Suprapubic skin (tissue), 4 donors: ENCODE measurements at regions not wholly inside any gene's neighbourhood (a gene's known extent, or its start where the extent isn't known, plus 50 kb on each side); places are given as distances from the start of the nearest gene placed in this dataset.

ENCODE experiments used
- DNase-seq, 2 donors: peaks; one replicate each; pipeline ENCODE4 v3.0.0-alpha.2; 2019; ENCODE audit warnings: low spot score in 2 of 2
- H3K27ac ChIP-seq: fragments of 200-600 bp; sonication (generic); one replicate; pipeline ENCODE4 v1.5.1; 2019
- H3K27me3 ChIP-seq: fragments of 200-600 bp; sonication (generic); one replicate; pipeline ENCODE4 v1.5.1; 2019
- H3K36me3 ChIP-seq: fragments of 200-600 bp; sonication (generic); one replicate; pipeline ENCODE4 v1.5.1; 2019
- H3K4me1 ChIP-seq: fragments of 200-600 bp; sonication (generic); one replicate; pipeline ENCODE4 v1.5.1; 2019
- H3K4me3 ChIP-seq: fragments of 200-600 bp; sonication (generic); one replicate; pipeline ENCODE4 v1.5.1; 2019; ENCODE audit warnings: mild to moderate bottlenecking
- H3K9me3 ChIP-seq: fragments of 200-600 bp; sonication (generic); one replicate; pipeline ENCODE4 v1.5.1; 2019
- CTCF ChIP-seq, 2 donors: fragments of 200-600 bp in 1 of 2; fragments of 450-650 bp in 1 of 2; sonication (generic) in 1 of 2; IDR thresholded peaks; one replicate each; pipeline ENCODE4 v1.5.1; 2016 to 2019; ENCODE audit warnings: antibody characterized with exemption in 2 of 2, mild to moderate bottlenecking in 1 of 2, moderate library complexity in 1 of 2
- EP300 ChIP-seq: sonication (generic); formaldehyde crosslinking; IDR thresholded peaks from one replicate; pipeline ENCODE4 v1.6.1; 2017; ENCODE audit warnings: antibody characterized with exemption
- POLR2A ChIP-seq, 2 donors: fragments of 450-650 bp; IDR thresholded peaks; one replicate each; pipeline ENCODE4 v1.6.1; 2017; ENCODE audit warnings: antibody characterized with exemption in 2 of 2, mild to moderate bottlenecking in 2 of 2, moderate library complexity in 2 of 2
- POLR2AphosphoS5 ChIP-seq, 3 donors: sonication (generic); formaldehyde crosslinking; IDR thresholded peaks; one replicate each; pipeline ENCODE4 v1.6.1; 2017; ENCODE audit warnings: antibody characterized with exemption in 3 of 3
- WGBS: methylation state at CpG from one replicate; pipeline ENCODE4 v1.1.5; 2018; 5-methylcytosine and 5-hydroxymethylcytosine counted together

GRCh38 chr15:77764095-77764494 lies 131.4 kb upstream of the LINGO1 start:
- Histone ChIP-seq H3K9me3 (no peaks in the 10 kb centered on the region), H3K27ac (no peak overlapping the region), H3K27me3 (peaks cover 45% of the 10 kb centered on the region), H3K4me1 (no peaks in the 10 kb centered on the region), H3K4me3 (no peak overlapping the region), H3K36me3 (no peaks in the 10 kb centered on the region)
- DNase-seq: no peak
- 93% methylated on average over 4 of the region's 4 CpGs for WGBS
- TF ChIP-seq POLR2A (IDR thresholded peaks at IDR 0.05) (no peak), CTCF (IDR thresholded peaks at IDR 0.05) (no peak), POLR2AphosphoS5 (IDR thresholded peaks at IDR 0.05) (no peak), EP300 (no peak)

GRCh38 chr15:77762747-77763355 lies 130.1 kb upstream of the LINGO1 start:
- Histone ChIP-seq H3K27me3 (peaks cover 32% of the 10 kb centered on the region), H3K9me3 (no peaks in the 10 kb centered on the region), H3K4me3 (no peak overlapping the region), H3K4me1 (no peaks in the 10 kb centered on the region), H3K27ac (no peak overlapping the region), H3K36me3 (no peaks in the 10 kb centered on the region)
- DNase-seq: no peak
- no peak for TF ChIP-seq POLR2AphosphoS5 (IDR thresholded peaks at IDR 0.05)
- TF ChIP-seq EP300: no peak
- TF ChIP-seq POLR2A (IDR thresholded peaks at IDR 0.05): no peak
- TF ChIP-seq CTCF (IDR thresholded peaks at IDR 0.05): no peak
- WGBS: 60% methylated on average over 15 of the region's 15 CpGs

GRCh38 chr15:77759896-77760592 lies 127.3 kb upstream of the LINGO1 start:
- Histone ChIP-seq H3K27ac (no peak overlapping the region), H3K36me3 (no peaks in the 10 kb centered on the region), H3K9me3 (no peaks in the 10 kb centered on the region), H3K27me3 (peaks cover 31% of the 10 kb centered on the region), H3K4me3 (no peak overlapping the region), H3K4me1 (no peaks in the 10 kb centered on the region)
- WGBS: 62% methylated on average over 14 of the region's 14 CpGs
- TF ChIP-seq EP300 (no peak), POLR2A (IDR thresholded peaks at IDR 0.05) (no peak), POLR2AphosphoS5 (IDR thresholded peaks at IDR 0.05) (no peak), CTCF (IDR thresholded peaks at IDR 0.05) (no peak)
- DNase-seq: no peak

GRCh38 chr15:77753939-77754338 lies 121.2 kb upstream of the LINGO1 start:
- Histone ChIP-seq H3K27ac (no peak overlapping the region), H3K9me3 (no peaks in the 10 kb centered on the region), H3K4me3 (no peak overlapping the region), H3K36me3 (no peaks in the 10 kb centered on the region), H3K4me1 (no peaks in the 10 kb centered on the region), H3K27me3 (peaks cover 11% of the 10 kb centered on the region)
- DNase-seq: no peak
- TF ChIP-seq POLR2A (IDR thresholded peaks at IDR 0.05) (no peak), POLR2AphosphoS5 (IDR thresholded peaks at IDR 0.05) (no peak), CTCF (IDR thresholded peaks at IDR 0.05) (no peak), EP300 (no peak)

- TF ChIP-seq POLR2A (IDR thresholded peaks at IDR 0.05) (no peak), POLR2AphosphoS5 (IDR thresholded peaks at IDR 0.05) (no peak)
- no peak overlapping the region for H3K27ac ChIP-seq
- no peak overlapping the region for H3K4me3 ChIP-seq
- H3K4me1 ChIP-seq: no peaks in the 10 kb centered on the region
- 55% methylated on average over 9 of the region's 9 CpGs for WGBS
- H3K27me3 ChIP-seq: peaks cover 11% of the 10 kb centered on the region
- no peaks in the 10 kb centered on the region for H3K36me3 ChIP-seq
- H3K9me3 ChIP-seq: no peaks in the 10 kb centered on the region
- DNase-seq: no peak
Observed at GRCh38 chr15:77753281-77753873, 120.7 kb upstream of the LINGO1 start.
